Left lung (tissue), 4 donors: ENCODE measurements at regions not wholly inside any gene's neighbourhood (a gene's known extent, or its start where the extent isn't known, plus 50 kb on each side); places are given as distances from the start of the nearest gene placed in this dataset.
A peak's percentile ranks its signal among the peaks of the same experiment; 100 is the strongest.

Experiments used
- ATAC-seq: fragments of 200-7000 bp; cut with Tn5 transposase; one replicate; pipeline ENCODE4 v1.9.1; 2020; ENCODE audit warnings: moderate library complexity
- DNase-seq, 4 donors: peaks; one replicate each; pipeline ENCODE4 v3.0.0-alpha.2; 2013 to 2020
- H3K27ac ChIP-seq, 2 donors: fragments of 200-600 bp; sonication (generic) in 1 of 2; one replicate each; pipeline versions ENCODE4 v1.5.0 to v1.8.0; 2020 to 2021
- H3K27me3 ChIP-seq, 2 donors: fragments of 200-600 bp; sonication (generic) in 1 of 2; one replicate each; pipeline versions ENCODE4 v1.5.0 to v1.8.0; 2020 to 2021
- H3K36me3 ChIP-seq, 2 donors: fragments of 200-600 bp; sonication (generic) in 1 of 2; one replicate each; pipeline versions ENCODE4 v1.5.0 to v1.8.0; 2020 to 2021
- H3K4me1 ChIP-seq, 2 donors: fragments of 200-600 bp; one replicate each; pipeline ENCODE4 v1.8.0; 2021
- H3K4me3 ChIP-seq, 2 donors: fragments of 200-600 bp; sonication (generic) in 1 of 2; one replicate each; pipeline versions ENCODE4 v1.5.0 to v1.8.0; 2020 to 2021; ENCODE audit warnings: mild to moderate bottlenecking in 1 of 2
- H3K9me3 ChIP-seq, 2 donors: fragments of 200-600 bp; sonication (generic) in 1 of 2; one replicate each; pipeline versions ENCODE4 v1.5.0 to v1.8.0; 2020 to 2021
- CTCF ChIP-seq, 2 donors: fragments of 200-600 bp; sonication (generic) in 1 of 2; IDR thresholded peaks; one replicate each; pipeline versions ENCODE4 v1.5.0 to v1.8.0; 2021; ENCODE audit warnings: antibody characterized with exemption in 2 of 2
- intact Hi-C, 2 donors: fragments of 100-400 bp; cut with DNase I; formaldehyde crosslinking; loops; one replicate each; pipeline versions ENCODE4 v1.11.2 to v1.14.2; 2022
- donor health status: DM: no; HTN: yes; CAD: no.
- donor health status: DM: no; HTN: no; CAD: no.

- intact Hi-C loops, result no loop called here
- no peak overlapping the region for H3K27ac ChIP-seq
- DNase-seq, result peak in 1 of 4 donors; percentile 58
- H3K36me3 ChIP-seq, result no peaks in the 10 kb centered on the region
- no peak for ATAC-seq
- TF ChIP-seq CTCF (IDR thresholded peaks at IDR 0.05), result no peak
- H3K9me3 ChIP-seq, result peaks cover 0 to 19% of the 10 kb centered on the region in 2 donors
- no peaks in the 10 kb centered on the region for H3K4me1 ChIP-seq
- no peaks in the 10 kb centered on the region for H3K27me3 ChIP-seq
- H3K4me3 ChIP-seq, result no peak overlapping the region
Measured at GRCh38 chr16:64242492-64242891, 879.4 kb downstream of the CDH11 start.

- Histone ChIP-seq H3K27ac (no peak overlapping the region), H3K4me1 (no peaks in the 10 kb centered on the region), H3K27me3 (no peaks in the 10 kb centered on the region), H3K4me3 (no peak overlapping the region), H3K9me3 (peaks cover 0 to 19% of the 10 kb centered on the region in 2 donors), H3K36me3 (no peaks in the 10 kb centered on the region)
- DNase-seq, result no peak
- no peak for ATAC-seq
- intact Hi-C loops, result no loop called here
- no peak for TF ChIP-seq CTCF (IDR thresholded peaks at IDR 0.05)
Measured at GRCh38 chr16:64240586-64240985, 881.3 kb downstream of the CDH11 start.

- Histone ChIP-seq H3K36me3 (no peaks in the 10 kb centered on the region), H3K9me3 (peaks cover 0 to 3% of the 10 kb centered on the region in 2 donors), H3K4me3 (no peak overlapping the region), H3K27ac (no peak overlapping the region), H3K4me1 (no peaks in the 10 kb centered on the region), H3K27me3 (no peaks in the 10 kb centered on the region)
- intact Hi-C loops, result no loop called here
- TF ChIP-seq CTCF (IDR thresholded peaks at IDR 0.05), result no peak
- no peak for ATAC-seq
- no peak for DNase-seq
Measured at GRCh38 chr16:64238571-64238970, 883.3 kb downstream of the CDH11 start.

- H3K27me3 ChIP-seq, result no peaks in the 10 kb centered on the region
- no peak overlapping the region for H3K4me3 ChIP-seq
- DNase-seq (no peak), ATAC-seq (no peak)
- no peaks in the 10 kb centered on the region for H3K4me1 ChIP-seq
- TF ChIP-seq CTCF (IDR thresholded peaks at IDR 0.05), result no peak
- intact Hi-C loops, result no loop called here
- no peaks in the 10 kb centered on the region for H3K36me3 ChIP-seq
- H3K9me3 ChIP-seq, result peaks cover 0 to 4% of the 10 kb centered on the region in 2 donors
- no peak overlapping the region for H3K27ac ChIP-seq
Measured at GRCh38 chr16:64236316-64236715, 885.5 kb downstream of the CDH11 start.

- no peak overlapping the region for H3K27ac ChIP-seq
- intact Hi-C loops, result no loop called here
- peaks cover 0 to 10% of the 10 kb centered on the region in 2 donors for H3K9me3 ChIP-seq
- H3K36me3 ChIP-seq, result no peaks in the 10 kb centered on the region
- H3K27me3 ChIP-seq, result no peaks in the 10 kb centered on the region
- ATAC-seq, result no peak
- no peak for TF ChIP-seq CTCF (IDR thresholded peaks at IDR 0.05)
- peak in 1 of 4 donors; percentile 38 for DNase-seq
- no peak overlapping the region for H3K4me3 ChIP-seq
- no peaks in the 10 kb centered on the region for H3K4me1 ChIP-seq
Measured at GRCh38 chr16:64234200-64234599, 887.7 kb downstream of the CDH11 start.
